ENCODE measurements at regions not wholly inside any gene's neighbourhood (a gene's known extent, or its start where the extent isn't known, plus 50 kb on each side); places are given as distances from the start of the nearest gene placed in this dataset.

DNA sequence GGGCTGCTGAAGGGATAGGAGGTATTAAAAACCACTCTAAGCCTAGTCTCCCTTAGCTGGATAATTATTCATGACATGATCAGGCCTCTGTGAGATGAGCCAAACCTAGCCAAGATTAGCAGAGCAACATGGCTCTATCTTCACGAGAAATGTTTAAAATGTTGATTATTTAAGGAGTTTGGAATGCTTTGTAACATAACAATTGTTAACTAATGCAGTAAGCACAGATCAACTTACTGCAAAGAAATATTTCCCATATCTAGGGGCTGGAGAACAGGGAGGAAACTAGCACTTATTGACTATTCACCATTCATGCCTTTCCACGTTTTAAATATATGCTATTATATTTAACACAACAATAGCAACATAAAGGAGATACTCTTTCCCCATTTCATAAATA, 833.7 kb upstream of the CHAC2 start:
- H3K36me3 ChIP-seq (ENCODE audit: insufficient read depth, low read length), result no peaks in the 10 kb centered on the region
- no peak overlapping the region for H3K9ac ChIP-seq (ENCODE audit: low read length)
- H3K27me3 ChIP-seq (ENCODE audit: low read length), result no peaks in the 10 kb centered on the region
- H3K4me3 ChIP-seq (ENCODE audit: low read length), result no peak overlapping the region
- H4K20me1 ChIP-seq (ENCODE audit: insufficient read depth, low read depth, low read length), result no peaks in the 10 kb centered on the region
- DNase-seq, result no peak
- no peak overlapping the region for H2AFZ ChIP-seq (ENCODE audit: low read length)
- no peak overlapping the region for H3K27ac ChIP-seq (ENCODE audit: low read length)
- H3K4me2 ChIP-seq (ENCODE audit: low read depth, low read length, poor library complexity, severe bottlenecking), result no peak overlapping the region
- no peaks in the 10 kb centered on the region for H3K79me2 ChIP-seq (ENCODE audit: low read length)
- no peaks in the 10 kb centered on the region; the same call in 1 of the 2 replicates for H3K9me2 ChIP-seq (replicated peaks; ENCODE audit: insufficient read depth, low read length)
- no peaks in the 10 kb centered on the region for H3K9me3 ChIP-seq (ENCODE audit: low read length)
- no peaks in the 10 kb centered on the region for H3K4me1 ChIP-seq (ENCODE audit: low read length)

DNA sequence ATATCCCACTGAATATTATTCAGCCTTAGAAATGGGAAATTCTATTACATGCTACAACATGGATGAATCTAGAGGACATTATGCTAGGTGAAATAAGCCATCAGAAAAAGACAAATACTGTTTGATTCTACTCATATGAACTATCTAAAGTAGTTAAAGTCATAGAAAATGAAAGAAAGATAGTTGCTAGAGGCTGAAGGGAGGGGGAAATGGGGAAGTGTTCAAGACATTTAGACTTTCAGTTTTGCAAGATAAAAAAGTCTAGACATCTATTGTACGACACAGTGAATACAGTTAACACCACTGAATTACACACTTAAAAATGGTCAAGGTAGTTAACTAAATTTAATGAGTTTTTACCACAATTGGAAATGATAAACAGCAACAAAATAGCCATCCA, 835.9 kb upstream of the CHAC2 start:
- Histone ChIP-seq H2AFZ (ENCODE audit: low read length) (no peak overlapping the region), H3K4me2 (ENCODE audit: low read depth, low read length, poor library complexity, severe bottlenecking) (no peak overlapping the region), H3K9me2 (replicated peaks; ENCODE audit: insufficient read depth, low read length) (no peaks in the 10 kb centered on the region; the same call in 1 of the 2 replicates), H3K79me2 (ENCODE audit: low read length) (no peaks in the 10 kb centered on the region), H3K4me1 (ENCODE audit: low read length) (no peaks in the 10 kb centered on the region), H3K9me3 (ENCODE audit: low read length) (no peaks in the 10 kb centered on the region), H4K20me1 (ENCODE audit: insufficient read depth, low read depth, low read length) (no peaks in the 10 kb centered on the region), H3K27ac (ENCODE audit: low read length) (no peak overlapping the region), H3K27me3 (ENCODE audit: low read length) (no peaks in the 10 kb centered on the region), H3K4me3 (ENCODE audit: low read length) (no peak overlapping the region), H3K9ac (ENCODE audit: low read length) (no peak overlapping the region), H3K36me3 (ENCODE audit: insufficient read depth, low read length) (no peaks in the 10 kb centered on the region)
- no peak for DNase-seq

DNA sequence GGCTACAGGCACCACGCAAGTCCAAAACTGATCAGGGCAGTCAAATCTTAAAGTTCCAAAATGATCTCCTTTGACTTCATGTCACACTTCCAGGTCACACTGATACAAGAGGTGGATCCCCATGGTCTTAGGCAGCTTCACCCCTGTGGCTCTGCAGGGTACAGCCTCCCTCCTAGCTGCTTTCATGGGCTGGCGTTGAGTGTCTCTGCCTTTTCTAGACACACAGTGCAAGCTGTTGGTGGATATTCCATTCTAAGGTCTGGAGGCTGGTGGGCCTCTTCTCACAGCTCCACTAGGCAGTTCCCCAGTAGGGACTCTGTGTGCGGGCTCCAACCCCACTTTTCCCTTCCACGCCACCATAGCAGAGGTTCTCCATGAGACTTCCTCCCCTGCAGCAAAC, 838.2 kb upstream of the CHAC2 start:
- Histone ChIP-seq H3K4me2 (ENCODE audit: low read depth, low read length, poor library complexity, severe bottlenecking) (no peak overlapping the region), H3K9me3 (ENCODE audit: low read length) (no peaks in the 10 kb centered on the region), H3K4me3 (ENCODE audit: low read length) (no peak overlapping the region), H3K79me2 (ENCODE audit: low read length) (no peaks in the 10 kb centered on the region), H3K9ac (ENCODE audit: low read length) (no peak overlapping the region), H4K20me1 (ENCODE audit: insufficient read depth, low read depth, low read length) (no peaks in the 10 kb centered on the region), H3K27me3 (ENCODE audit: low read length) (no peaks in the 10 kb centered on the region), H3K27ac (ENCODE audit: low read length) (no peak overlapping the region), H3K9me2 (replicated peaks; ENCODE audit: insufficient read depth, low read length) (no peaks in the 10 kb centered on the region; the same call in 1 of the 2 replicates), H3K36me3 (ENCODE audit: insufficient read depth, low read length) (no peaks in the 10 kb centered on the region), H2AFZ (ENCODE audit: low read length) (no peak overlapping the region), H3K4me1 (ENCODE audit: low read length) (no peaks in the 10 kb centered on the region)
- no peak for DNase-seq

DNA sequence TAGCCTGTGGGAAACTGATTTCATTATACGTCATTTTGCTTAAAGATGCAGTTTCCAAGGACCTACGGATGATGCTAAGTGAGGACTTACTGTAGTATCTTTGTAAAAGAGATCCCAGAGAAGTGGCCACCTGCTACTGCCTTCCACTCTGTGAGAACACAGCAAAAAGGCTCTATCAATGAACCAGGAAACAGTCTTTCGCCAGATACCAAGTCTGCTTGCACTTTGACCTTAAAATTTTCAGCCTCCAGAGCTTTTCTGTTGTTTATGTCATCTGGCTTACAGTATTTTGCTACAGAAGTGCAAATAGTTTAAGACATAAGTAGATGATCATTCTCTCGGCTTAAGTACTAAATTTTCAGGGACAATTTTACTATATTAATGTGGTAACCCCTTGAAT, 847.9 kb upstream of the CHAC2 start:
- no peak for DNase-seq
- Histone ChIP-seq H2AFZ (ENCODE audit: low read length) (no peak overlapping the region), H3K9me3 (ENCODE audit: low read length) (no peaks in the 10 kb centered on the region), H3K79me2 (ENCODE audit: low read length) (no peaks in the 10 kb centered on the region), H3K27ac (ENCODE audit: low read length) (no peak overlapping the region), H3K36me3 (ENCODE audit: insufficient read depth, low read length) (no peaks in the 10 kb centered on the region), H3K9me2 (replicated peaks; ENCODE audit: insufficient read depth, low read length) (no peaks in the 10 kb centered on the region), H4K20me1 (ENCODE audit: insufficient read depth, low read depth, low read length) (no peaks in the 10 kb centered on the region), H3K4me1 (ENCODE audit: low read length) (no peaks in the 10 kb centered on the region), H3K4me3 (ENCODE audit: low read length) (no peak overlapping the region), H3K4me2 (ENCODE audit: low read depth, low read length, poor library complexity, severe bottlenecking) (no peak overlapping the region), H3K27me3 (ENCODE audit: low read length) (no peaks in the 10 kb centered on the region), H3K9ac (ENCODE audit: low read length) (no peak overlapping the region)

DNA sequence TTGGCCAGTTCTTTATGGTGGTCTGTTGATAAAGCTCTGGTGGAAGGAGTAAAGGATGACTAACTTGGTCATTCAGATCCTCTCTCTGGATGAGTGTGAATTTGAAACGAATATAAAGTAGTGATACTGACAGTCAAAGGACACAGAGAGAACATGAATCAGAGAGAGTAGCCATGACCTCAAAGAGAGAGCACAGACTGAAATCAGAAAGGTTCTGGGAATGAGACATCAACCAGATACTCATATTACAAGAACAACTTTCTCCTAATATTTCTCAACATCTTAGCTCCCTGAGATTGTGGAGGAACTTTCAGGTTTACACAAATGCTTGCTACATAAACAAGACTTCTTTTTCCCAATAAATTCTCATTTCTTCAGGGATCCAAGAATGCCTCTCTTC, 849.1 kb upstream of the CHAC2 start:
- no peak overlapping the region for H3K4me2 ChIP-seq (ENCODE audit: low read depth, low read length, poor library complexity, severe bottlenecking)
- no peaks in the 10 kb centered on the region for H3K9me3 ChIP-seq (ENCODE audit: low read length)
- no peak overlapping the region for H3K27ac ChIP-seq (ENCODE audit: low read length)
- no peak for DNase-seq
- H3K27me3 ChIP-seq (ENCODE audit: low read length), result no peaks in the 10 kb centered on the region
- no peak overlapping the region for H3K4me3 ChIP-seq (ENCODE audit: low read length)
- no peaks in the 10 kb centered on the region for H3K9me2 ChIP-seq (replicated peaks; ENCODE audit: insufficient read depth, low read length)
- no peaks in the 10 kb centered on the region for H3K4me1 ChIP-seq (ENCODE audit: low read length)
- H3K36me3 ChIP-seq (ENCODE audit: insufficient read depth, low read length), result no peaks in the 10 kb centered on the region
- no peaks in the 10 kb centered on the region for H3K79me2 ChIP-seq (ENCODE audit: low read length)
- H3K9ac ChIP-seq (ENCODE audit: low read length), result no peak overlapping the region
- no peaks in the 10 kb centered on the region for H4K20me1 ChIP-seq (ENCODE audit: insufficient read depth, low read depth, low read length)
- H2AFZ ChIP-seq (ENCODE audit: low read length), result no peak overlapping the region

DNA sequence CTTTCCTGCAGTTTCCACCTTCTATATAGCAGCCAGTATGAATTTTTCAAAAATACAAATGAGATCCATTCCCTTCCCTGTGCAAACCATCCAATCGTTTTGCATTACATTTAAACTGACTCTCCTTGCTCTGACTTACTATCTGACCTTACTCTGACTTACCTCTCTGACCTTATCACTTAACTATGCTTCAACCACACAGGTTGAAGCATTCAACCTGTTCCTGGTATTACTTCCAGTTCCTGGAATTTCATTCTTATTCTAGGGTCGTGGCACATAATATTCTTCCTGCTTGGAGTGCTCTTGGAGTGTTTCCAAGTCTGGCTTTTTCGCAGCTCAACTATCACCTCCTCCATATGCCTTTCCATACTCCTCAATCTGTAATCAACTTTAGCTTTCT, 850.6 kb upstream of the CHAC2 start:
- H3K27me3 ChIP-seq (ENCODE audit: low read length), result no peaks in the 10 kb centered on the region
- no peak overlapping the region for H3K4me3 ChIP-seq (ENCODE audit: low read length)
- no peaks in the 10 kb centered on the region for H3K4me1 ChIP-seq (ENCODE audit: low read length)
- H3K4me2 ChIP-seq (ENCODE audit: low read depth, low read length, poor library complexity, severe bottlenecking), result no peak overlapping the region
- no peaks in the 10 kb centered on the region for H3K9me3 ChIP-seq (ENCODE audit: low read length)
- no peak overlapping the region for H3K9ac ChIP-seq (ENCODE audit: low read length)
- H3K79me2 ChIP-seq (ENCODE audit: low read length), result no peaks in the 10 kb centered on the region
- no peak overlapping the region for H3K27ac ChIP-seq (ENCODE audit: low read length)
- no peak for DNase-seq
- no peaks in the 10 kb centered on the region for H3K36me3 ChIP-seq (ENCODE audit: insufficient read depth, low read length)
- H4K20me1 ChIP-seq (ENCODE audit: insufficient read depth, low read depth, low read length), result no peaks in the 10 kb centered on the region
- no peak overlapping the region for H2AFZ ChIP-seq (ENCODE audit: low read length)
- no peaks in the 10 kb centered on the region for H3K9me2 ChIP-seq (replicated peaks; ENCODE audit: insufficient read depth, low read length)

DNA sequence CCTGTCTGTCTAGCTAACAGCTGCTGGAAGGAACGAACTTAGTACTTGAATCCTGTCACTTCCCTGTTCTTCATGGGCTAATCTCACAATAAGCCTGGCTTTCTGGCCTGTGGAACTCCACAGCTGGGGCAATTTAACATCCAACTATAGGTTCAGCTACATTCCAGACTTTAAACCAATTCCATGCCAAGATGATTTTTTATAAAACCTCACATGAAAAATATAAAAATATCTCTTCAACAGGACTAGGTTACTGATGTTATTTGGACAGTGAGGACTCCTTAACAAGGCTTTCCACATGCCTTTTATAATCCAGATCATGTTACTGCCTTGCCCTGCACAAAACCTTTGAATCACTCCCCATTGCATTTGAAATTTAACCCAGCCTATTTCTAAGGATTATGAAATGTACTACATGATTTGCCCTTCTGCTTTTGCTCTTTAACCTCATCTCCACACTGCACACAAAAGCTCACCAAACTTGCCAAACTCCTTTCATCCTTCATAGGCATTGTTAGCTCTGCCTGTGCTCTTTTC, 863.2 kb upstream of the CHAC2 start:
- Histone ChIP-seq H3K9me3 (ENCODE audit: low read length) (peaks cover 8% of the 10 kb centered on the region), H4K20me1 (ENCODE audit: insufficient read depth, low read depth, low read length) (no peaks in the 10 kb centered on the region), H3K9ac (ENCODE audit: low read length) (no peak overlapping the region), H3K79me2 (ENCODE audit: low read length) (no peaks in the 10 kb centered on the region), H3K27ac (ENCODE audit: low read length) (no peak overlapping the region), H3K36me3 (ENCODE audit: insufficient read depth, low read length) (no peaks in the 10 kb centered on the region), H3K4me3 (ENCODE audit: low read length) (no peak overlapping the region), H3K4me2 (ENCODE audit: low read depth, low read length, poor library complexity, severe bottlenecking) (no peak overlapping the region), H3K4me1 (ENCODE audit: low read length) (no peaks in the 10 kb centered on the region), H3K27me3 (ENCODE audit: low read length) (no peaks in the 10 kb centered on the region), H2AFZ (ENCODE audit: low read length) (no peak overlapping the region), H3K9me2 (replicated peaks; ENCODE audit: insufficient read depth, low read length) (no peaks in the 10 kb centered on the region)
- no peak for DNase-seq

DNA sequence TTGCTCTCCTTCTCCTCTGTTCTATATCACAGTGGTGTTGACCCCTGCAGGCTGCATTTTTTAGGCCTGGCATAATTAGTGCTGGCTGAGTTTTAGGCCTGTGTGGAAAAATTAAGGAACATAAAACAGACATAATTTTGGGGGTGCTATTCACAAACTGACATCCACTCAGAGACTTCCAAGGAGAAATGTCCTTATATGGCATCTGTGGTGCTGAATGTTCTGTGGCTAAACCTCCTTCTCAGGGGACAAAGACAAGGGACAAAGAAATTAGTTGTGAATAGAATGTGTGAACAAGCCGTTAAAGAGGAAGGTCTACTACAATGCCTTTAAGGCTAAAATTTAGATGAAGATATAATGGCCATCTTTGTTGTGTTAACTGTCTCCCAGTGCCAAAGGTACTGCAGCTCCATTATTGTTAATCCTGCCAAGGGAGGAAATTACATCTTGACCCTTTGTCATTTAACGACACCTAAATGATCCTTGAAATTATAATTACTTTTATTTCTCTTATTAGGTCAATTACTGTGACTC, 870.0 kb upstream of the CHAC2 start:
- no peak overlapping the region for H3K9ac ChIP-seq (ENCODE audit: low read length)
- peaks cover 11% of the 10 kb centered on the region for H3K9me3 ChIP-seq (ENCODE audit: low read length)
- H3K79me2 ChIP-seq (ENCODE audit: low read length), result no peaks in the 10 kb centered on the region
- no peaks in the 10 kb centered on the region for H4K20me1 ChIP-seq (ENCODE audit: insufficient read depth, low read depth, low read length)
- H3K27me3 ChIP-seq (ENCODE audit: low read length), result no peaks in the 10 kb centered on the region
- no peak overlapping the region for H3K4me2 ChIP-seq (ENCODE audit: low read depth, low read length, poor library complexity, severe bottlenecking)
- H3K9me2 ChIP-seq (replicated peaks; ENCODE audit: insufficient read depth, low read length), result no peaks in the 10 kb centered on the region
- no peaks in the 10 kb centered on the region for H3K36me3 ChIP-seq (ENCODE audit: insufficient read depth, low read length)
- H3K4me1 ChIP-seq (ENCODE audit: low read length), result no peaks in the 10 kb centered on the region
- H3K4me3 ChIP-seq (ENCODE audit: low read length), result no peak overlapping the region
- no peak for DNase-seq
- no peak overlapping the region for H2AFZ ChIP-seq (ENCODE audit: low read length)
- H3K27ac ChIP-seq (ENCODE audit: low read length), result no peak overlapping the region

All from Karpas-422 (cell line).